ENCODE measurements at regions not wholly inside any gene's neighbourhood (a gene's known extent, or its start where the extent isn't known, plus 50 kb on each side); places are given as distances from the start of the nearest gene placed in this dataset.

GRCh38 chr21:41616031-41616591, 108.2 kb upstream of the TMPRSS2 start:
- no peak for TF ChIP-seq CTCF (IDR thresholded peaks at IDR 0.05)
- TF ChIP-seq POLR2A (IDR thresholded peaks at IDR 0.05) = no peak

Data from thyroid gland (tissue), 4 donors.